Thoracic aorta (tissue), 2 donors: ENCODE measurements at regions not wholly inside any gene's neighbourhood (a gene's known extent, or its start where the extent isn't known, plus 50 kb on each side); places are given as distances from the start of the nearest gene placed in this dataset.
"Not testable (repeated sequence)": the region's sequence is repeated elsewhere in the genome, so short reads cannot be mapped to it uniquely, and the experiment has no call there.

ENCODE experiments used
- ATAC-seq: fragments of 150-250 bp; one replicate; pipeline ENCODE4 v1.8.0; 2017; ENCODE audit warnings: low read depth; ENCODE audit not compliant: insufficient number of reproducible peaks, low FRiP score
- DNase-seq: peaks from one replicate; pipeline ENCODE4 v3.0.0-alpha.2; 2020; ENCODE audit warnings: low spot score
- H3K27ac ChIP-seq, 2 donors: fragments of 200-600 bp; sonication (generic); 1 replicate in 1 of 2; 2 replicates in 1 of 2; pipeline ENCODE4 v1.5.1; 2016; ENCODE audit warnings: mild to moderate bottlenecking in 2 of 2, moderate library complexity in 2 of 2
- H3K27me3 ChIP-seq: fragments of 200-600 bp; sonication (generic); replicated peaks from 2 replicates; pipeline ENCODE4 v1.6.0; 2016; ENCODE audit warnings: mild to moderate bottlenecking; ENCODE audit not compliant: insufficient read depth
- H3K36me3 ChIP-seq: fragments of 200-600 bp; sonication (generic); one replicate; pipeline ENCODE4 v1.5.1; 2016
- H3K4me1 ChIP-seq, 2 donors: fragments of 200-600 bp; sonication (generic); 1 replicate in 1 of 2; 2 replicates in 1 of 2; pipeline versions ENCODE4 v1.5.1 to v1.6.0; 2016; ENCODE audit warnings: low read depth in 2 of 2, mild to moderate bottlenecking in 1 of 2; ENCODE audit not compliant: control insufficient read depth in 1 of 2
- H3K4me3 ChIP-seq: fragments of 200-600 bp; sonication (generic); 2 replicates; pipeline ENCODE4 v1.5.1; 2016; ENCODE audit warnings: mild to moderate bottlenecking
- H3K9me3 ChIP-seq: fragments of 200-600 bp; sonication (generic); 2 replicates; pipeline ENCODE4 v1.5.1; 2016
- TF ChIP-seq, protein P1 (sequence below): fragments of 200-600 bp; sonication (generic); IDR thresholded peaks from one replicate; pipeline ENCODE4 v1.5.1; 2019; ENCODE audit warnings: antibody characterized with exemption

DNA sequence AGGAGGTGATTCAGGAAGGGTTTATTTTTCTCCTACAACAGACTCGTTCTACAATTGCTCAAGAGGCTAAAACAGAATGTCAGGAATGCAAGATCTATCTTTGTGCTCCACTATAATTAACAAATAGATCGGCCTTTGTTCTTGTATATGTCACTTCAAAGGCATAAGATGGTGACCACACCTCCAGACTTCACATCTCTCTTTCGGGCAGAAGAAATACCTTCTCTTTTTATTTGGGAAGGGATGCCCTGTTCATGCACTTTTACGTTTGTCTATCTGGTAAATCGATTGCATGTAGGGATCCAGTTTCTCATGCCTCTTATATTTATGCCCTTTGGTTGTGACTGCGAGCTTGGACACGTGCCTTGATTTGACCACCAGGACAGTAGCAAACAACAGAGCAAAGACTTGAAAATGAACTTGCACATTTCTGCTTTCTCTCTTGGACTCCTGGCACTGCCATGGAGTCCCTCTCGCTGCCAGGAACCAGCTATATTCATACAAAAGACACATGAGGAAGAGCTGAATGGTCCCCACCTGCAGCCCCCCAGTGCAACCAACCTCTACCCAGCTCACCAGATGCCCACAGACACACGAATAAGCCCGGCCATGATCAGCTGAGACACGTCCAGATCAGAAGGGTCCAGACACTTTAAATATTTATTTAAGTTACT is 219.8 kb upstream of the STXBP5 start:
- ATAC-seq (no peak), DNase-seq (no peak)
- H3K27me3 ChIP-seq: no peaks in the 10 kb centered on the region
- H3K4me3 ChIP-seq: no peak overlapping the region
- H3K4me1 ChIP-seq: no peaks in the 10 kb centered on the region
- TF ChIP-seq, protein P1, sequence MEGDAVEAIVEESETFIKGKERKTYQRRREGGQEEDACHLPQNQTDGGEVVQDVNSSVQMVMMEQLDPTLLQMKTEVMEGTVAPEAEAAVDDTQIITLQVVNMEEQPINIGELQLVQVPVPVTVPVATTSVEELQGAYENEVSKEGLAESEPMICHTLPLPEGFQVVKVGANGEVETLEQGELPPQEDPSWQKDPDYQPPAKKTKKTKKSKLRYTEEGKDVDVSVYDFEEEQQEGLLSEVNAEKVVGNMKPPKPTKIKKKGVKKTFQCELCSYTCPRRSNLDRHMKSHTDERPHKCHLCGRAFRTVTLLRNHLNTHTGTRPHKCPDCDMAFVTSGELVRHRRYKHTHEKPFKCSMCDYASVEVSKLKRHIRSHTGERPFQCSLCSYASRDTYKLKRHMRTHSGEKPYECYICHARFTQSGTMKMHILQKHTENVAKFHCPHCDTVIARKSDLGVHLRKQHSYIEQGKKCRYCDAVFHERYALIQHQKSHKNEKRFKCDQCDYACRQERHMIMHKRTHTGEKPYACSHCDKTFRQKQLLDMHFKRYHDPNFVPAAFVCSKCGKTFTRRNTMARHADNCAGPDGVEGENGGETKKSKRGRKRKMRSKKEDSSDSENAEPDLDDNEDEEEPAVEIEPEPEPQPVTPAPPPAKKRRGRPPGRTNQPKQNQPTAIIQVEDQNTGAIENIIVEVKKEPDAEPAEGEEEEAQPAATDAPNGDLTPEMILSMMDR: no peak
- H3K27ac ChIP-seq: no peak overlapping the region
- H3K36me3 ChIP-seq: no peaks in the 10 kb centered on the region
- H3K9me3 ChIP-seq: no peaks in the 10 kb centered on the region

DNA sequence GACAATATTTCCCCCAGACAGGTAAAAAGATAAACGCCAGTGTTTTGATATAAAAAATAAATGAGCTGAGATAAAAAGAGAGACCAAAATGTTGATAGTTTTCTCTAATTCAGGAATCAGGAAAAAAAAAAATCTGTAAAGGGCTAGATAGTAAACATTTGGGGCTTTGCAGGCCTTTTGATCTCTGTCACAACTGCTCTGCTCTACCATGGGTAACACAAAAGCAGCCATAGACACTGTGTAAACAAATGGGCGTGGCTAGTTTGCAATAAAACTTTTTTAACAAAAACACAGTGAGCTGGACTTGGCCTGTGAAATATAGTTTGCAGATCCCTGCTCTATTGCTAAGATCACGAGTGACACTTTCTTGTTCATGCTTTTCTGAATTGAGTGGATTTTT is 219.1 kb upstream of the STXBP5 start:
- no peak for DNase-seq
- H3K36me3 ChIP-seq: no peaks in the 10 kb centered on the region
- no peak for ATAC-seq
- no peaks in the 10 kb centered on the region for H3K27me3 ChIP-seq
- H3K4me1 ChIP-seq: no peaks in the 10 kb centered on the region
- no peaks in the 10 kb centered on the region for H3K9me3 ChIP-seq
- no peak overlapping the region for H3K4me3 ChIP-seq
- TF ChIP-seq, protein P1: no peak
- H3K27ac ChIP-seq: no peak overlapping the region

DNA sequence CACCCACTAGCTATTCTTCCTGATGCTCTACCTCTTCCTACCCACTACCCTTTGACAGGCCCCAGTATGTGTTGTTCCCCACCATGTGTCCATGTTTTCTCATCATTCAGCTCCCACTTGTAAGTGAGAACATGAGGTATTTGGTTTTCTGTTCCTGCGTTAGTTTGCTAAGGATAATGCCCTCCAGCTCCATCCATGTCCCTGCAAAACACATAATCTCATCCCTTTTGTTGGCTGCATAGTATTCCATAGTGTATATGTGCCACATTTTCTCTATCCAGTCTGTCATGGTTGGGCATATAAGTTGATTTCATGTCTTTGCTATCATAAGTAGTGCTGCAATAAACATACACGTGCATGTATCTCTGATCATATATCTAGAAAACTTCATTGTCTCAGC is 218.3 kb upstream of the STXBP5 start:
- no peaks in the 10 kb centered on the region for H3K4me1 ChIP-seq
- H3K27ac ChIP-seq: no peak overlapping the region
- no peaks in the 10 kb centered on the region for H3K9me3 ChIP-seq
- ATAC-seq: no peak
- TF ChIP-seq, protein P1: no peak
- no peak for DNase-seq
- H3K36me3 ChIP-seq: no peaks in the 10 kb centered on the region
- no peak overlapping the region for H3K4me3 ChIP-seq
- H3K27me3 ChIP-seq: no peaks in the 10 kb centered on the region

DNA sequence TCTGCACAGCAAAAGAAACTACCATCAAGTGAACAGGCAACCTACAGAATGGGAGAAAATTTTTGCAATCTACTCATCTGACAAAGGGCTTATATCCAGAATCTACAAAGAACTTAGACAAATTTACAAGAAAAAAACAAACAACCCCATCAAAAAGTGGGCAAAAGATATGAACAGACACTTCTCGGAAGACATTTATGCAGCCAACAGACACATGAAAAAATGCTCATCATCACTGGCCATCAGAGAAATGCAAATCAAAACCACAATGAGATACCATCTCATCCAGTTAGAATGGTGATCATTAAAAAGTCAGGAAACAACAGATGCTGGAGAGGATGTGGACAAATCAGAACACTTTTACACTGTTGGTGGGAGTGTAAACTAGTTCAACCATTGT is 216.3 kb upstream of the STXBP5 start:
- DNase-seq, H3K27me3 ChIP-seq, H3K9me3 ChIP-seq, H3K4me3 ChIP-seq, H3K27ac ChIP-seq, H3K4me1 ChIP-seq, H3K36me3 ChIP-seq, ATAC-seq: not testable (repeated sequence)

DNA sequence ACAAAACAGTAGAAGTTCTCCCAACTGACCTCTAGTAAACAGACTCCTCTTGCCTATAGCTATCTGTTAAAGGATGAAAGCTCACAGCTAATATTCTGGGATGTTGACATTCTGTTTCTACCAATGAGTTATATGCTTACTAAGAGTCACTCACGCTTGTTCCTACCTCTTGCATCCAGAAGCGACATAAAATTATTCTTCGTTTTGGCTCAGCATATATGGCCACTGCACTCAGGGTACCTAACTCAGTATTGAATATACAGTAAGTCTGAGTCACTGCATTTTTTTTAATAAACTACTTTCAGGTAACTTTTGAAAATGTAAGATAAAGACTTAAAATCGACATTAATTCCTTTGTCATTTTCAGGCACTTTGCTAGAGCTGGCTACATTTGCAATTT is 214.4 kb upstream of the STXBP5 start:
- Histone ChIP-seq H3K36me3 (no peaks in the 10 kb centered on the region), H3K9me3 (no peaks in the 10 kb centered on the region), H3K4me3 (no peak overlapping the region), H3K4me1 (no peaks in the 10 kb centered on the region), H3K27ac (no peak overlapping the region), H3K27me3 (no peaks in the 10 kb centered on the region)
- ATAC-seq (no peak), DNase-seq (no peak)
- TF ChIP-seq, protein P1: no peak

DNA sequence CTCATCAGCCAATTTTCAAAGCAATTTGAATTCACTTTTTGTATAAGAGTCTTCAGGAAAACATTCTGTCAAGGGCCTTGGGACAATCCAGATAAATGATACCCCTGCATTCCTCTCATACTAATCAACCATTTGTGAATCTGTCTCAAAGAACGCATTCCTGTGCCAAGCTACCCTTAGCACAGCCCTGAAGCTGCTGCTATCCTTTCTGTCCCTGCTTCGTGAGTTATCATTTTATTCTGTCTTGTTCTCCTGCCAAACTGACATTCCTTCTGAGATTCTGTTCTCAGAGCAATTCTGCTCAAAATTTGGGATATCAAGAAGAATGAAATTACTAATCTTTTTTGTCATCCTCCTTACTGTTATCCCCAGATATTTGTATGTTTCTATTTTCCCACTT is 213.9 kb upstream of the STXBP5 start:
- H3K27ac ChIP-seq: no peak overlapping the region
- no peaks in the 10 kb centered on the region for H3K27me3 ChIP-seq
- DNase-seq: no peak
- H3K4me1 ChIP-seq: no peaks in the 10 kb centered on the region
- no peaks in the 10 kb centered on the region for H3K9me3 ChIP-seq
- ATAC-seq: no peak
- TF ChIP-seq, protein P1: no peak
- no peak overlapping the region for H3K4me3 ChIP-seq
- H3K36me3 ChIP-seq: no peaks in the 10 kb centered on the region
